ENCODE measurements at regions not wholly inside any gene's neighbourhood (a gene's known extent, or its start where the extent isn't known, plus 50 kb on each side); places are given as distances from the start of the nearest gene placed in this dataset.

DNA sequence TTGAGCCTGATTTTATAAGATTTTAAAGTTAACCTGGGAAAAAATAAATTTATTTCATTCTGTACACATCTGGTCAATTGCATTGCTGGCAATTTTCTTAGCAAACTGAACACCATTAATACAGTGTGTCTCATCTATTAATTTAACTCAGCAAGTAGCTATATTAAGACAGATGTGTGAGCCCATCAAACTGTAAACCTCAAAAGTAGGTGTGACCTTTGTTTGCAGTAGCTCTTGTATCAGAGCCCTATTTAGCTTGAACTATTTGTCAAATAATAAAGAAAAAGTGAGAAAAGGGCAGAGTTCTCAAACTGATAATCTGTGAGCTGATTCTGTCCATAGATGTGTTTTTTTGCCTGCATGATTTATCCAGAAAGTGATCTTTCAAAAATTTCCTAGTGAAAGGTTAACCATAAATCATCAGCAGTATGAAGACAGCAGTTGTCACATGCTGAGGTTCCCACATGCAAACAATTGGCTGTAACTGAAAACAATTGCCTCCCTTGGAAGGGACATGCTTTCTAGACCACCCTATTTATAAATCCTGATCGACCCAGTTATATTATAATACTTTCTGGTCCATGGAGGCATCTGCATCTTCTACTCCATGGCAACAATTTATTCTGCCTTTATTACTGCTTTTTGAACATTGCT, 646.5 kb downstream of the NSUN3 start:
- DNase-seq (ENCODE audit: low read depth): no peak

DNA sequence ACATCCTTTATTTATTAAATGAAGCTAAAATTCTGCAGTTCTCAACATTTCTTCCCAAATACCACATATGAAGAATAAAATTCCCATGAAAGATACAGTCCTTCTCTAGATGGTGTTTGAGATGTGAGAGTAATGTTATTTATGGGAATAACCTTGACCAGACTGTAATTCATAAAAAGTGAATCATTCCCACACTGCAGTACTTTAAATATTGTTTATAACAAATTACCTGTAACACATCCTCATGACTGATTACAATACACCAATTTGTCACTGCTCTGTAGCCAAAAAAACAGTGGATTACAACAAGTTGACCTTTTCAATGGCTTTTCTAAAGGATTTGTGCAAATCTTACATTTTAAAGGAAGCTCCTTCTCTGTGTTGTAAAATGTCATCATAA, 651.3 kb downstream of the NSUN3 start:
- no peak for DNase-seq (ENCODE audit: low read depth)

- no peak for DNase-seq (ENCODE audit: low read depth)
These were observed 653.6 kb downstream of the NSUN3 start for GRCh38 chr3:94716326-94717018.

GRCh38 chr3:94734206-94734605, 671.3 kb downstream of the NSUN3 start:
- no peak for DNase-seq (ENCODE audit: low read depth)

GRCh38 chr3:94735354-94735753, 672.5 kb downstream of the NSUN3 start:
- peak; percentile 13 for DNase-seq (ENCODE audit: low read depth)

- no peak for DNase-seq (ENCODE audit: low read depth)
These were observed 674.3 kb downstream of the NSUN3 start for GRCh38 chr3:94737116-94737515.

- peak; percentile 28 for DNase-seq (ENCODE audit: low read depth)
These were observed 676.6 kb downstream of the NSUN3 start for GRCh38 chr3:94739420-94739819.

DNA sequence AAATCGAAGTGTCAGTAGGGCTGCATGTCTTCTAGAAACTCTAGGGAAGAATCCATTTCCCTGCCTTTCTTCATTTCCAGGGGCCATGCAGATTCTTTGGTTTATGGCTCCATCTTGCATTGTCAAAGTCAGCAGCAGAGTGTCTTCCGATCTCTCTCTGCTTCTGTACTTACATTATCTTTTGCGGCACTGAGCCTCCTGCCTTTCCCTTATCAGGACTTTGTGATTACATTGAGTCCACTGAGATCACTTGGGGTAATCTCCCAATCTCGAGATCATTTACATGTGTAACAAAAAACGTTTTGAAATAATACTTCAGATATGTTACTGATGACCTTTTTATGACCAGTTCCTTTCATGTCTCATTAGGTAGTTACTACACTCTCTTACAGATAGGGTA, 695.9 kb downstream of the NSUN3 start:
- DNase-seq (ENCODE audit: low read depth): no peak

GRCh38 chr3:94772402-94772801, 709.5 kb downstream of the NSUN3 start:
- no peak for DNase-seq (ENCODE audit: low read depth)

DNA sequence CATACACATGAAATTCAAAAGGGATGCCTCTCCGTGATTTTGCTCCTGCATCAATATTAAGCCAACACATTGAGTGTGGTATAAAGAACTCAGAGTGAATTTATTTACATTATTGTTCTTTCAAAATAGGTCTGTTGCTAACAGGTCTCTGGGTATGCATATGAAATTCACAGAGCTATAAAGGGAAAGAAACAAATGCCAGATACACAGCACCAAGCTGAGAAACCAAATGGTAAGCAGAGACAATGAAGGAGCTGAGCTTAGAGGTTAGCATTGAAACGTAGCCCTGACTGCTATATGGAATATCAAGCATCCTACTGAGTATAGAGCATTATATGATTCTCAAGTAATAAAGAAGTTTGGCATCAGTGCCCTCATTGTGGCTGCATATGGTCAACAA, 712.9 kb downstream of the NSUN3 start:
- DNase-seq (ENCODE audit: low read depth): no peak

DNA sequence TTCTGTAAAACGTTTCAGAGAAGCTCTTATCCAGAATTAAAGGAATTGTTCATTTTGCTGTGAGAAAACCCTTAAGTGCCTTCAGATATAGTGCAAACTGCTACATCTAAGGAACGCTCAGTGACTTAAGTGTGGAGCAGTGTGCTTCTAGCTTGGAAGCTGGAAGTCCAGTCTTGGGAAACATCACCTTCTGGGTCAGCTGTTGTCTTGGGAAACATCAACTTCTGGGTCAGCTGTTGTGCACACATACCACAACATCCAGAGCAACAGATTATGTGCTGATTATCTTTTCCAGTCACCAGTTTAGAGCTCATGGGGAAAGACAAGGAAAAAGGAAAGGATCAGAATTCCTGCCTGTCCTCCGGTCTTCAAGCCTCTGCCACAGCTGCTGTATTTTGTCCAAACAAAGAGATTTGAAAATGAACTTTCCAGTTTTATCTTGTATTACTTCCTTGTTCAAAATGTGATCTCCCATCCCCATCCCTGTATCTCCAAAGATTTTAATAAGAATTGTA, 713.6 kb downstream of the NSUN3 start:
- no peak for DNase-seq (ENCODE audit: low read depth)

GRCh38 chr3:94778289-94778688, 715.4 kb downstream of the NSUN3 start:
- DNase-seq (ENCODE audit: low read depth): no peak

- no peak for DNase-seq (ENCODE audit: low read depth)
These were observed 716.1 kb downstream of the NSUN3 start for GRCh38 chr3:94778814-94779494.

- no peak for DNase-seq (ENCODE audit: low read depth)
These were observed 716.8 kb downstream of the NSUN3 start for GRCh38 chr3:94779699-94780098.

DNA sequence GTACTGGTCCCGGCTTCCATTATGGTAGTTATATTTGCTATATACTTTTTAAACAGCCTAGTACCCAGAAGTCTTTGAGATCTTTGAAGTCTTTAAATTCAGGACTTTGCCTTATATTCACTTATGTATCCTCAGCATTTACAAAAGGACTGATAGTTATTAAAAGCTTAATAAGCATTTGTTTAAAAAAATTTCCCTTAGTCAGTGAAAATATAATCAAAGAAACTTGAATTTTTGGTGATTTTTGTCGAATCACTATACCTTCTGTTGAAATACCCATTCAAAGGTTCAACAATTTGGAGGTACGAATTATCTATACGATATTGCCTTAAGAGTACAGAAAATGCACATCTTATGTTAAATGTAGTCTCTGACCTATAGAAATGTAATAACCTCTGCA, 721.4 kb downstream of the NSUN3 start:
- no peak for DNase-seq (ENCODE audit: low read depth)

GRCh38 chr3:94787066-94787465, 724.2 kb downstream of the NSUN3 start:
- DNase-seq (ENCODE audit: low read depth): no peak

DNA sequence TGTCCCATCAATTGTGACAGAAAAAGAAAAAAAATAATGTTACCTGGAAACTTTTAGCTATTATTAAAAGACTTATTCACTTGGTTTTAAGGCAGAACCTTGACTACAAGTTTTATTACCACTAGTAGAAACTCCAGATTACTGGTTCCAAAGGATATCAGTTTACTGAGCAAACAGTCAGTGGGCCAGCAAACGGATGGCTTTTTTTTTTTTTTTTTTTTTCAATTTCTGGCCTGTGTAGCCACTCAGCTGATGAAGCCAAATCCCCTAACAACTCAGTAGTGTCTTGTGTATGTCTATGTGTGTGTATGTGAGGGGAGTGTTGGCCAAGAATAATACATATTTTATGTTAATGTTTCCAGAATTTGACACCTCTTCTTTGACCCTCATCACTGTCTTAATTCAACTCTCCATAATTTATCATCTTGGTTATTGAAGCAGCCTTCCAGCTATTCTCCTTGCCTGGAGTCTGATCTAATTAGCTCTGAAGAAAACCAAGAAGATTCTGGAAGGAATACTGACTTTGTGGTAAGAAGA, 724.9 kb downstream of the NSUN3 start:
- DNase-seq (ENCODE audit: low read depth): no peak

DNA sequence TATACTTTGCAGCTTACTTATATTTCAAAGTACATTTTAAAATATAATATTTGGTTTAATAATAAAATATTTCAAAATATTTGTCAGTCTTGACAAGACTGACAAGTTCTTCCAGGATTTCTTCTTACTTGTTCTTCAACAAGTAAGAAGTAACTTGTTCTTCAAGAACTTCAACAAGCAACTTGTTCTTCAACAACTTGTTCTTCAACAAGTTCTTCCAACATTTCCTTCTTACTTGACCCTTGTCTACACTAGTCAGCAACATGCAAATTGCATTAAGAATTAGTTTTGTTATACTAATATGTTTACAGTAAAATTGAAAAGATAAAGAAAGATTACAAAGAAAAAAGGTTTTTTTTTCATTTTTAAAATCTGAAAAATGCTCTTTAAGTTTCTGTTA, 731.7 kb downstream of the NSUN3 start:
- DNase-seq (ENCODE audit: low read depth): no peak

DNA sequence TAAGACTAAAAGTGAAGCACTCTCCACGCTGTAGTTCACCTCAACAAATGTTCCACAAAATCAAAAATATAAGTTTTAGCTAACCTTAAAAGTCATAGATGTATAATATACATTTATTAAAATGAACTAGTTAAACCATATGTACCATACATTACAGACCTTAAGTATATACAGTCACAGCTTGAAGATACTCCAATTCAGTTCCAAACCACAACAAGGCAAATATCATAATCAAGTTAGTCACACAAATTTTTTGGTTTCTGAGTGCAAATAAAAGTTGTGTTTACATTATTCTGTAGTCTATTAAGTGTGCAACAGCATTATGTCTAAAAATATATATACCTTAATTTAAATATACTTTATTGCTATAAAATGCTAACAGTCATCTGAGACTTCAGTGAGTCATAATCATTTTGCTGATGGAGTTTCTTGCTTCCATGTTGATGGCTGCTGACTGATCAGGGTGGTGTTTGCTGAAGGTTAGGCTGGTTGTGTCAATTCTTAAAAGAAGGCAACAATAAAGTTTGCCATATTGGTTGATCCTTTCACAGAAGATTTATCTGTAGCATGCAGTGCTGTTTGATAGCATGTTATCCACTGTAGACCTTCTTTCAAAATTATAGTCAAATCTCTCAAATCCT, 736.7 kb downstream of the NSUN3 start:
- no peak for DNase-seq (ENCODE audit: low read depth)

- no peak for DNase-seq (ENCODE audit: low read depth)
These were observed 749.0 kb downstream of the NSUN3 start for GRCh38 chr3:94811836-94812235.

- DNase-seq (ENCODE audit: low read depth): no peak
These were observed 758.4 kb downstream of the NSUN3 start for GRCh38 chr3:94821241-94821640.

DNA sequence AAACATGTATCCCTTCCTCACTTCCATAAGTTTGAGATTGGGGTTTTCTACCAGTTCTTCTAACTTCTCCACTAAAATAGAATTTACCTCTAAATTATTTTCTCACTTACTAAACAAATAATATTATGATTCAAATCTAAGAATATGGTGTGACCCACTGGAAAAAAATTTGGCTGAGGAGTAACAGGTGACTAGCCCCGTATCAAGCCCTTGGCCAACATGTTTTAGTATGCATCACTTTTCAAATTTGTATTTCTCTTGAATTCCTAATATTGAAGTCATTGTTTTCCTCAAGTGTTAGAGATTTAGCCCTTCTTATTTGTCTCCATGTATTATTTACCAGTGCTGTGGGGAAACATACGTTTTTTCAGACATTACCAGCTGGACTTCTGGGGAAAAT, 759.4 kb downstream of the NSUN3 start:
- peak; percentile 2 for DNase-seq (ENCODE audit: low read depth)

All from HS-5 (cell line).